ENCODE measurements at regions not wholly inside any gene's neighbourhood (a gene's known extent, or its start where the extent isn't known, plus 50 kb on each side); places are given as distances from the start of the nearest gene placed in this dataset.

DNA sequence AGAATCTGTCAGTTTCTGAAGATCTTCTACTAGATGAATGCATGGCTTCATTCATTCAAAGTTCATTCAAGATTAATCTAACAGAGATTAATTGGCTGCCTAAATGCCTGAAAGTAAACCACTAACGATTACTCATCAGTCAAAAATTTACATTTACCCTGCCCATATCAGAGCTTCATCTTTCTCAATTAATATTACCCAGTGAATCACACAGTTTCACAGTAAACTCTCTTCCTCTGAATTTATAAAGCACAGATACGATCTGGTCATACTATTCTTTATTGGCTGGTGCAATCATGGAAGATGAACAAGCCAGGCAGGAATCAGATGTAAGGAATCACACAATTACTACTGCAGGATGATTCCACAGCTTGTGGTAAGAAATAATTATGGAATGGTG, 377.7 kb downstream of the SLC16A7 start:
- no peak for TF ChIP-seq POLR2A (IDR thresholded peaks at IDR 0.05)
- TF ChIP-seq, protein P1, sequence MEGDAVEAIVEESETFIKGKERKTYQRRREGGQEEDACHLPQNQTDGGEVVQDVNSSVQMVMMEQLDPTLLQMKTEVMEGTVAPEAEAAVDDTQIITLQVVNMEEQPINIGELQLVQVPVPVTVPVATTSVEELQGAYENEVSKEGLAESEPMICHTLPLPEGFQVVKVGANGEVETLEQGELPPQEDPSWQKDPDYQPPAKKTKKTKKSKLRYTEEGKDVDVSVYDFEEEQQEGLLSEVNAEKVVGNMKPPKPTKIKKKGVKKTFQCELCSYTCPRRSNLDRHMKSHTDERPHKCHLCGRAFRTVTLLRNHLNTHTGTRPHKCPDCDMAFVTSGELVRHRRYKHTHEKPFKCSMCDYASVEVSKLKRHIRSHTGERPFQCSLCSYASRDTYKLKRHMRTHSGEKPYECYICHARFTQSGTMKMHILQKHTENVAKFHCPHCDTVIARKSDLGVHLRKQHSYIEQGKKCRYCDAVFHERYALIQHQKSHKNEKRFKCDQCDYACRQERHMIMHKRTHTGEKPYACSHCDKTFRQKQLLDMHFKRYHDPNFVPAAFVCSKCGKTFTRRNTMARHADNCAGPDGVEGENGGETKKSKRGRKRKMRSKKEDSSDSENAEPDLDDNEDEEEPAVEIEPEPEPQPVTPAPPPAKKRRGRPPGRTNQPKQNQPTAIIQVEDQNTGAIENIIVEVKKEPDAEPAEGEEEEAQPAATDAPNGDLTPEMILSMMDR (IDR thresholded peaks at IDR 0.05) = no peak

Data from adrenal gland (tissue), 5 donors.